T47D (cell line): ENCODE measurements at regions not wholly inside any gene's neighbourhood (a gene's known extent, or its start where the extent isn't known, plus 50 kb on each side); places are given as distances from the start of the nearest gene placed in this dataset.
A peak's percentile ranks its signal among the peaks of the same experiment; 100 is the strongest.

Source experiments
- DNase-seq, 2 experiments: peaks; one replicate each; pipeline versions ENCODE4 v3.0.0 to v3.0.0-alpha.2; 2011 to 2012; ENCODE audit warnings: low read depth in 1 of 2, low spot score in 1 of 2
- JUND ChIP-seq: IDR thresholded peaks from 2 replicates; pipeline ENCODE4 v1.6.1; 2012; ENCODE audit warnings: low read depth
- in situ Hi-C: cut with HindIII; loops from 2 replicates; pipeline ENCODE4 v1.10.0; 2016; ENCODE audit warnings: low sequenced_read_pairs, low pct_unique_long_range_greater_than_20kb

- DNase-seq = no peak
- in situ Hi-C loops = no loop called here
- TF ChIP-seq JUND = no peak
Observed at GRCh38 chr2:145622285-145622684, 1102.4 kb upstream of the ZEB2 start.

- in situ Hi-C loops = no loop called here
- TF ChIP-seq JUND = no peak
- DNase-seq = no peak
Observed at GRCh38 chr2:145617906-145618305, 1098.0 kb upstream of the ZEB2 start.

GRCh38 chr2:145617420-145617819 is 1097.5 kb upstream of the ZEB2 start:
- DNase-seq = no peak
- no peak for TF ChIP-seq JUND
- in situ Hi-C loops = no loop called here

- no peak for DNase-seq
- in situ Hi-C loops = no loop called here
- TF ChIP-seq JUND = no peak
Observed at GRCh38 chr2:145615626-145616025, 1095.7 kb upstream of the ZEB2 start.

GRCh38 chr2:145609951-145610350 is 1090.0 kb upstream of the ZEB2 start:
- DNase-seq = no peak
- TF ChIP-seq JUND = no peak

GRCh38 chr2:145601361-145601925 is 1081.5 kb upstream of the ZEB2 start:
- in situ Hi-C loops = no loop called here
- no peak for TF ChIP-seq JUND
- DNase-seq = no peak

More at GRCh38 chr2:145609951-145610350, 1090.0 kb upstream of the ZEB2 start:
- in situ Hi-C loops = no loop called here

GRCh38 chr2:145600811-145601210 is 1080.9 kb upstream of the ZEB2 start:
- TF ChIP-seq JUND = no peak
- no peak for DNase-seq
- in situ Hi-C loops = no loop called here

GRCh38 chr2:145599756-145600155 is 1079.8 kb upstream of the ZEB2 start:
- DNase-seq = no peak
- in situ Hi-C loops = no loop called here
- TF ChIP-seq JUND = no peak

GRCh38 chr2:145598434-145598833 is 1078.5 kb upstream of the ZEB2 start:
- no peak for DNase-seq
- in situ Hi-C loops = no loop called here
- no peak for TF ChIP-seq JUND

GRCh38 chr2:145597809-145598208 is 1077.9 kb upstream of the ZEB2 start:
- no peak for TF ChIP-seq JUND
- DNase-seq = no peak

GRCh38 chr2:145597006-145597405 is 1077.1 kb upstream of the ZEB2 start:
- in situ Hi-C loops = no loop called here
- DNase-seq = no peak
- TF ChIP-seq JUND = no peak

More at GRCh38 chr2:145597809-145598208, 1077.9 kb upstream of the ZEB2 start:
- in situ Hi-C loops = no loop called here

GRCh38 chr2:145596416-145596815 is 1076.5 kb upstream of the ZEB2 start:
- no peak for DNase-seq
- in situ Hi-C loops = no loop called here
- no peak for TF ChIP-seq JUND

- DNase-seq = no peak
- TF ChIP-seq JUND = no peak
- in situ Hi-C loops = no loop called here
Observed at GRCh38 chr2:145595296-145595695, 1075.4 kb upstream of the ZEB2 start.

- in situ Hi-C loops = no loop called here
- no peak for TF ChIP-seq JUND
- peak; percentile 3 to 55 for DNase-seq
Observed at GRCh38 chr2:145593991-145594614, 1074.2 kb upstream of the ZEB2 start.
